Osteoblast (primary cell): ENCODE measurements at regions not wholly inside any gene's neighbourhood (a gene's known extent, or its start where the extent isn't known, plus 50 kb on each side); places are given as distances from the start of the nearest gene placed in this dataset. TPM values are rescaled to one million over a fixed set of nuclear protein-coding genes. Genes with fewer than 3 reads are reported as not detected.

Experiments
- DNase-seq: peaks from one replicate; pipeline ENCODE4 v3.0.0; 2011; ENCODE audit warnings: low spot score, mixed read lengths; ENCODE audit not compliant: insufficient read length; ENCODE audit errors: missing footprints
- H2AFZ ChIP-seq: 2 replicates; pipeline ENCODE4 v1.6.0; 2011; ENCODE audit warnings: mild to moderate bottlenecking, low read length
- H3K27ac ChIP-seq: 2 replicates; pipeline ENCODE4 v1.5.1; 2011; ENCODE audit warnings: mild to moderate bottlenecking, low read depth, low read length, moderate library complexity
- H3K27me3 ChIP-seq: 2 replicates; pipeline ENCODE4 v1.6.0; 2012; ENCODE audit warnings: mild to moderate bottlenecking, control low read depth, inconsistent platforms, low read length, moderate library complexity; ENCODE audit not compliant: insufficient read depth
- H3K36me3 ChIP-seq: 2 replicates; pipeline ENCODE4 v1.5.1; 2011; ENCODE audit warnings: mild to moderate bottlenecking, low read length, control low read depth, moderate library complexity; ENCODE audit not compliant: insufficient read depth
- H3K4me1 ChIP-seq: 2 replicates; pipeline ENCODE4 v1.5.1; 2011; ENCODE audit warnings: mild to moderate bottlenecking, low read length, control low read depth, moderate library complexity; ENCODE audit not compliant: insufficient read depth
- H3K4me2 ChIP-seq: 2 replicates; pipeline ENCODE4 v1.6.0; 2011; ENCODE audit warnings: mild to moderate bottlenecking, low read length; ENCODE audit not compliant: insufficient read depth
- H3K4me3 ChIP-seq: fragments of 200-600 bp; sonication (generic); 3 replicates; pipeline ENCODE4 v1.5.1; 2012; ENCODE audit warnings: mild to moderate bottlenecking, low read length, inconsistent platforms; ENCODE audit not compliant: insufficient read depth
- H3K79me2 ChIP-seq: 2 replicates; pipeline ENCODE4 v1.6.0; 2012; ENCODE audit warnings: mild to moderate bottlenecking, low read length, control low read depth, inconsistent platforms; ENCODE audit not compliant: insufficient read depth
- H3K9me3 ChIP-seq: 2 replicates; pipeline ENCODE4 v1.5.1; 2011; ENCODE audit warnings: low read depth, low read length, control low read depth
- H4K20me1 ChIP-seq: 2 replicates; pipeline ENCODE4 v1.6.0; 2012; ENCODE audit warnings: mild to moderate bottlenecking, low read length, control low read depth; ENCODE audit not compliant: insufficient read depth
- small RNA-seq: library from RNA; depleted of rRNA; stranded (forward); fragments of <200 nt; gene quantifications from one replicate; pipeline ENCODE3, GENCODE V24; 2012
- TF ChIP-seq, protein P1 (sequence below): IDR thresholded peaks from 2 replicates; pipeline ENCODE4 v1.5.1; 2011; ENCODE audit warnings: mild to moderate bottlenecking, low read depth, low read length, moderate library complexity; ENCODE audit errors: extremely low read depth

- TF ChIP-seq, protein P1, sequence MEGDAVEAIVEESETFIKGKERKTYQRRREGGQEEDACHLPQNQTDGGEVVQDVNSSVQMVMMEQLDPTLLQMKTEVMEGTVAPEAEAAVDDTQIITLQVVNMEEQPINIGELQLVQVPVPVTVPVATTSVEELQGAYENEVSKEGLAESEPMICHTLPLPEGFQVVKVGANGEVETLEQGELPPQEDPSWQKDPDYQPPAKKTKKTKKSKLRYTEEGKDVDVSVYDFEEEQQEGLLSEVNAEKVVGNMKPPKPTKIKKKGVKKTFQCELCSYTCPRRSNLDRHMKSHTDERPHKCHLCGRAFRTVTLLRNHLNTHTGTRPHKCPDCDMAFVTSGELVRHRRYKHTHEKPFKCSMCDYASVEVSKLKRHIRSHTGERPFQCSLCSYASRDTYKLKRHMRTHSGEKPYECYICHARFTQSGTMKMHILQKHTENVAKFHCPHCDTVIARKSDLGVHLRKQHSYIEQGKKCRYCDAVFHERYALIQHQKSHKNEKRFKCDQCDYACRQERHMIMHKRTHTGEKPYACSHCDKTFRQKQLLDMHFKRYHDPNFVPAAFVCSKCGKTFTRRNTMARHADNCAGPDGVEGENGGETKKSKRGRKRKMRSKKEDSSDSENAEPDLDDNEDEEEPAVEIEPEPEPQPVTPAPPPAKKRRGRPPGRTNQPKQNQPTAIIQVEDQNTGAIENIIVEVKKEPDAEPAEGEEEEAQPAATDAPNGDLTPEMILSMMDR, result no peak
- H3K36me3 ChIP-seq, result no peaks in the 10 kb centered on the region
- H3K79me2 ChIP-seq, result no peaks in the 10 kb centered on the region
- no peaks in the 10 kb centered on the region for H4K20me1 ChIP-seq
- no peak overlapping the region for H3K4me3 ChIP-seq
- no peaks in the 10 kb centered on the region for H3K4me1 ChIP-seq
- no peak overlapping the region for H3K27ac ChIP-seq
- peaks cover 22% of the 10 kb centered on the region for H3K27me3 ChIP-seq
- no peak for DNase-seq
- H2AFZ ChIP-seq, result no peak overlapping the region
- H3K9me3 ChIP-seq, result no peaks in the 10 kb centered on the region
- H3K4me2 ChIP-seq, result no peak overlapping the region
Observed at GRCh38 chr9:38118862-38119438, 49.9 kb upstream of the SHB start.

Small RNA genes lying in the stretch of these regions (small RNA-seq; reads per million reads assigned to genes)
- not detected for gene RF00096
